GF-D8 (cell line): ENCODE measurements at regions not wholly inside any gene's neighbourhood (a gene's known extent, or its start where the extent isn't known, plus 50 kb on each side); places are given as distances from the start of the nearest gene placed in this dataset.

Source experiments
- DNase-seq: peaks from one replicate; lab custom pipeline; 2025; lab: John Stamatoyannopoulos, UW

DNA sequence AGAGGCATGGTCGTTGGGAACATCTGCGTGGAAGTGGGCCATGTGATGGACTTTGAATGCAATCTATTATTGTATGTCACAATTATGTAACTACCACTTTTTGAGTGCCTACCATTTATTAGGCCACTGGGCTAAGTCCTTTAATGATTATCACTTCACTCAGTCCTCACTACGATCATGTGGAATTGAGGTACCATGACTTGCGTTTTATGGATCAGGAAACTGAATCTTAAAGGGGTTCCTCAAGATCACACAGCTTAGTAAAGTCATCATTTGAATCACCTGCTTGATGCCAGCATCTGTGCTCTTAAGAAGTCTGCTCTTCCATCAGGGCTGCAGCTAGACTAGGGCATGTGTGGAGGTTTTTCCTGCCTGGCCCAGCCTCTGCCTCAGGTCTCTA, 136.7 kb downstream of the DAD1 start:
- DNase-seq: peak; percentile 21

DNA sequence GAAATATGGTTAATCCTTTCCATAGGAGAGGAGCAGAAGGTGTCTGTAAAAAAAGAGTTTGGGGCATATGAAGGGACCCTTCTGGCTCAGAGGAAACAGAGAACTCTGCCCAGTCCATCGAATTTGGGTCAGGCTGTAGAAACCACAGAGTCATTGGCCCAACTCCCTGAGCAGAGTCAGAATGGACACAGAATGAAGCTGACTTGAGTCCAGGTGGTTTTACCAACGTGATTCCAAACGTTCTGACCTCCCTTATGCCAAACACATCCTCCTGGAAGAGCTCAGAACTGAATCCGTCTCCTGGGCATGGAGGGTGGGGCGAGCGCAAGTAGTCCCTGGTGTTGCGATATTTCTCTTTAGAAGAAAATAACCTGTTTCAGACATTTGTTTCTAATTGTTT, 138.8 kb downstream of the DAD1 start:
- no peak for DNase-seq

DNA sequence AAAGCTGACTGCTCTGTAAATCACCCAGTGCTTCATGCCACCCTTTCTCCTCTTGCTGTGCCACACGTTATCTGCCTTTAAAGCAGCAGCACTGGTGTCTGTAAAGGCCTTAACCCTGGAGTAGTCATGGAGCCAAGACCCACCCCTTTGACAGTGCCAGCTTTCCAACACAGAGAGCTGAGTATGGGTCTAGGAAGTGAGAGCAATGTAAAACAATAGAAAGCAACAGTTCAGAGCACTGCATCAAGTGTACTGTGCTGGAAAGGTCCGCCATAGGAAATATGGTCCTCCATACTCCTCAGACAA, 139.5 kb downstream of the DAD1 start:
- DNase-seq: peak; percentile 37

DNA sequence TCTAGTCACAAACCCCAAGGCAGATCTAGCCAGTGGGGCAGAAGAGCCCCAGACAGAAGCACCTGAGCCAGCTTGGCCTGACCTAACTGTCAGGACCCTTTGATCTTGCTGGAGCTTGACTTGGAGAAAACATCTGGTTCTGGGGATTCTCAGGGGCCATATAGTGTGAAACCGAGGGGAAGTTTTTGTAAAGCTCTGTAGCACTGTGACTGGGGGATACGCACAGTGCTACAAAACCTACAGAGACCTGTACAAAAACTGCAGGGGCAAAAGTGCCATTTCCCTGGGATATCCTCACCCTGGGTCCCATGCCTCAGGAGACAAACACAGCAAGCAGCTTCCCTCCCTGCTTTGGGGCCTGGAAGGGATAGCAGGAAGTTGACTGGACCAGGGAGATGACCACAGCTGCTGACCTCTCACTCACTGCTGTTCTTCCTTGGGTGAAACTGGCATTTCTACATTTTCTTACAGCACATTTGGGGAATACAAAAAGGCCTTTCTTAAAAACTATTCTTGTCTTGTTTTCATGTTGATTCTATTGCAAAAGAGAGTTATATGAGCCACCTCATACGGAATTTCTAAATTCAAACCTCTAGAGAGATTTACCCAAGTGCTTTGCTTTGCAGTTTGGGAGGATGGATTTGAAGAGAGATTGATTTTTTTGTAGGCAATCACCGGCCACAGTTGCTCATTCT, 140.0 kb downstream of the DAD1 start:
- DNase-seq: peak; percentile 58

DNA sequence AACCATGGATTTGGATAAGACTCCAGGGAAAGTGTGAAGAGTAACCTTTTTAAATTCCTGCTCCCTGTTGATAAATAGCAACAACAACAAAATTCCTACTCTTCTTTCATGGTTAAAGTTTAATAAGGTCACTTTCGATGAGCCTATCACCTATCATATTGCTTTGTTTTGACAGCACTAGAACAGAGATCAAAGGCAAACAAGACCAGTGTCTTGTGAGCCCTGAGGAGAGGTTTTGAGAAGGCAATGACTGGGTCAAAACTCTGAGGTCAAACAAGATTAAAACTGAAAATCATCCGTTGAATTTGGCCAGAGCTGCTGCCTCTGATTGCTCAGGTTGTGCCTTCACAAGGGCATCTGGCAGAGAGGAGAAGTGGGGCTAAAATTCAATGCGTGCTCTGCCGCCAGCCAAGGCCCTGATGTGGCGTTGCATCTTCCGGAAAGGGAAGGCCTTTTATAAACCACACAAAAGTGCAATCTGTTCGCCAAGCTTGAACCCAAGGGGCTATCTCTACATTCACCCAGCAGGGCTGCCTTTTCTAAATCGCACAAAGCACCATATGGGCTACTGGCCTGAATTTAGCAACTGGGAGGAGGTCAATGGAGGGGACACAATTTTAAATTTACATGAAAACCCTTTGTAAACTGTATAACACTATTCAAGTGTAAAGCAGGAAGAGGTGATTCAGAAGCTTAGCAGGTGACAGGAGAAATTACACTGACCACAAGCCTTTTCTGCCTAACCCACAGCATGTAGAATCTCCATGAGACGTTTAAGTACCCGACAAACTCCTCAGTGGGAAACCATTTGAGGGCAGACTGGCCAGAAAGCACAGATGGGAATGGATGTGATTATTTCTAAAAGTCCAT, 140.8 kb downstream of the DAD1 start:
- DNase-seq: peak; percentile 92

DNA sequence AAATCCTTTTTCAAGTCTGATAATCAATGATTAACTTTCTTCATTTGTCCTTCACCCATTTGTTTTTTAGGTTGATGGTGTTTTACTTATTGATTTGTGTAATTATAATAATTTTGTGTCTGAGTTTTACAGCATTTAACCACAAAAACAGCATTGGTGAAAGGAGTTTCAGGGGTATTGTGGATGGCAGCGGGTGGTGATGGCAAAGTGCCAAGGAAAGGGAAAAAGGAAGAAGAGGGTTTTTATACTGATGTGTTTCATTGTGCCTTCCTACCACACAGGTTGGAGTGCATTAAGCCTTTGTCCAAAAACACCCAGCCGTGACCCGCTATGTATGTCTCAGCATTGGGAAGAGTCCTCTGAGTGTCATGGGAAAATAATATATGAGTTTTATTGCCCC, 150.3 kb downstream of the DAD1 start:
- DNase-seq: no peak

DNA sequence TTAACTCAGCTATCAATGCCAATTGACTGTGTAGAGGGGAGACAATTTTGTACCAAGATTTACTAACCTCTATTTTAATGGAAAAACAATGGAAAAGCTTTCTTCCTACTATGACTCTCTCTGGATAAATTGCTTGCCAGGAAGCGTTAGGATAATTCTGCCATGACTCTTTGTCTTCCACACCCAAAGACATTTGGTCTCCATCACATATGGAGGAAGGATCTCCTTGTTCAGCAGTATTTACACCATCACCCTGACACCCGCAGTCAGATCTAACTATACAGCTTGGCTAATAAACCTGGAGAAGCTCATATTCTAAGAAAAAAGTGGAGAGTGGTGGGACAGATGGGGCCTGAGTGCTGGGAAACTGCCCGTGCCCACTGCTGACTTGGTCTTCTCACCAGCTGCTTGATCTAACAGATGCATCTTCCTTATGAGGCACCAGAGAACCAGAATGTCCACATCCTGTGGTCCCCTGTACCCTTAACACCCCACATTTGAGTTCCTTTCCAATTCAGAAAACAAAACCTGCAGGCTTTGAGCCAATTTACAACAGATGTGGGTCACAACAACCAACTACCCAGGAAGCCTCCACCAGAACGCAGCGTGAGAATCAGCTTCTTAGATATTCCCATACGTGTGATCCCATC, 154.0 kb downstream of the DAD1 start:
- no peak for DNase-seq

DNA sequence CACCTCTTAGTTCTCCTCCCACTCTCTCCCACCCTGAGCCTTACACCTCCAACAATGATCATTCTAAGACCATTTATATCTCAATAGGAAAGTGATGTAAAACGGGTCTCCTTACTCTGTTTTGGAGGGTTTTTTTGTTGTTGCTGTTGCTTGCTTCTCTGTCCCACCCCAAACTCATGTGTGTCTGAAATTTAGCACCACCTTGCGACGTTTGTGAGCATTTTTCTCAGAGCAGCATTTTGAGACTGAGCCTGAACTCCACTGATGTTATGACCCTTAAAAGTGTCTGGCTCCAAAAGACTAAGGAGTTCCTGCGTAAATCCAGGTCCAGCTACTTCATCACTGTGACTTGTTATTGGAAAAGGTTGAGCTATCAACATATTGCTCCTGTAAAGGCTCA, 155.0 kb downstream of the DAD1 start:
- no peak for DNase-seq

DNA sequence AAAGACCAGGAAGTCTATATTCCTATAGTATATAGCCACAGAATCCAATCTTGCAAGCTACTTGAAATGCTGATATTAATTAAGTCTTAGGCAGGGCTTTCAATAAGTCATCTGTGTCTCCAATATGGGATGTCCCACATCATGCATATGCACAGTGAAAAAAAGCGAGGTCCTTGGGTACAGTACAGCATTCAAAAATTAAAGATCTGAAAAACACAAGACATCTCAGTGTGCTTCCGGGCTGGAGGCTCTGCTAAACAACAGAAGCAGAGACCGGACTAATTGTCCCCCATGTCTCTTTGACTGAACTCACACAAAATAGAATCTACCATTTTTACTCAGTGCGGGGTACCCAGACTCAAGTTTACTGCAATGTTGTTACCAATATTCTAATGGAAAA, 156.0 kb downstream of the DAD1 start:
- peak; percentile 50 for DNase-seq

DNA sequence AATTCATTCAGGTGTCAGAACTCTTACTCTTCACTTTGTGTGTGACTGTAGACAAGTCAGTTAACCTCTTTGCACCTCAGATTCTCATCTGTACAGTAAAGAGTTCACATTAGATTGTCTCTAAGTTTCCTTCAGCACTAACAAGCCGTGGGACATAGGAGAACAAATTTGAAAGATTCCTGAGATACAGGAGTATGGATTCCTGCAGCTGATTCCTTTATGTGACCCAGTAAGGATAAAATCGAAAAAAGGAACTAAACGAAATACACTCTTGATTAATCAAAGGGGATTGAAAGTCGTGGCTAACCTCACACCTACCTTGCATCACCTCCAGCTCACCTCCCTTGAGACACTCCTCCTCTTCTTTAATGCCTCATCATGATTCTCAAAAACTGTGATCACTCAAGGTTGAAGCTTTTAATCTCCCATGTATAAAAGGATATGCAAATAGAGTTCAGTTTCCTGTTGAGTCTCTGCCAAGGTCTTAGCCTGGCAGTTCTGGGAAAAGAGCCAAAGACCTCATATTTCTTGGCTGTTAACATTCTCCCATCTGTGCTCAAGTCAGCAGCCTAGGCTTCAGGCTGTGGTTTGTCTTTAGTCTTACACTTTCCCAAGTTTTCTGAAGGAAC, 156.6 kb downstream of the DAD1 start:
- DNase-seq: peak; percentile 97

DNA sequence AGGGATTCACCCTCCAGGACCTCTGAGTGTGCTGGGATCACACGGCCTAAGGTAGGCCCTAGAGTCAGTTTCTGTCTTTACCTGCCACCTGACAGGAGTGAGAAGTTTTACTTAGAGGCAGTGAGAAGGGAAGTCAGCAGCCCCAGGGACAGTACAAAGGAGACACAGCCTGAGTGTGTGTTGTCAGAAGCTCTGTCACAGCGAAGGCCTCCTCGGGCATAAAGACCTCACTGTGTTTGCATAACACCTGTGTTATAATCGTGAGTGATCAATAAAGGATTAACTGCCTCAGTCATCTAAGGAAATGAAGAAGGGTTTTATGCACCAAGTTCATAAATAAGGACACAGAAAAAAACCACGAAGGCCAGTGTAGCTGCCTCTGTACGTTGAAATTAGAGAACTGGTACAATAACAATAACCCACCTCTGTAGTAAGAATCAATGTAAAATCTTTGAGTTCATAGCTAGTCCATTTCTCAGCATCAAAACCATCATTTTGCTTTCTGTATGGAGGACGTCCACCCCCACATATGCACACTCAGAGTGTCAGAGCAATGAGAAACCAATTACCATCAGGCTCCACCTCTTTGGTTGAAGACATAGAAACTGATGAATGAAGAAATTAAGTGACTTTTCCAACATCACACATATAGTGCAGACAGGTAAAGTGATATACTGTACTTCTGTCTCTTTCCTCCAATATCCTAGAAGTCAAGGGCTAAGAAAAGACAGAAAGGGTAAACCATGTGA, 159.3 kb downstream of the DAD1 start:
- no peak for DNase-seq

DNA sequence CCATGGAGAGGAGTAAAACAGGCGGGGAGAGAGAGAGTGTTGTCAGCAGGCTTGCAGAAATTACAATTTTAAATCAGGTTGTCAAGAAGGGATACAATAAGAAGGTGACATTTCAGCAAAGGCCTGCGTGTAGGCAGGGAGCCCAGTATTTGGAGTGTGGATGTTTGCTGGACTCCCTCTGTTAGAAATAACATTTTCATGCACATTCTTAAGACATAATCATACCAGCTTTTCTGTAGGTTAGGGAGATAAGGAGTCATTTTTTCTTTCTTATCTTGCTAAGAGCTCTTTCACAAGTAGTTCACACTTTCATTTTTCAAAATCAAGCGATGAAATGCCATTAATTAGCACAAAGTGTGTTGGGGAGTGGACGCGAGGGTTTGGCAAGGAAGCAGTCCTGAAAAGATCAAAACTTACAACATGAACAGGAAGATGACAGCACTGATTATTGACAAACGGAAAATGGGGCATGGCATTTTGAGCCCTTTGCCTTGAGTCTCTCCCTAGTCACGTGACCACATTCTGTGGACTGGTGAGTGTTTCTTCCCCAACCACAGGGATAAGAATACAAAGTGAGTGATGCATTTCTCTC, 160.2 kb downstream of the DAD1 start:
- DNase-seq: peak; percentile 81

DNA sequence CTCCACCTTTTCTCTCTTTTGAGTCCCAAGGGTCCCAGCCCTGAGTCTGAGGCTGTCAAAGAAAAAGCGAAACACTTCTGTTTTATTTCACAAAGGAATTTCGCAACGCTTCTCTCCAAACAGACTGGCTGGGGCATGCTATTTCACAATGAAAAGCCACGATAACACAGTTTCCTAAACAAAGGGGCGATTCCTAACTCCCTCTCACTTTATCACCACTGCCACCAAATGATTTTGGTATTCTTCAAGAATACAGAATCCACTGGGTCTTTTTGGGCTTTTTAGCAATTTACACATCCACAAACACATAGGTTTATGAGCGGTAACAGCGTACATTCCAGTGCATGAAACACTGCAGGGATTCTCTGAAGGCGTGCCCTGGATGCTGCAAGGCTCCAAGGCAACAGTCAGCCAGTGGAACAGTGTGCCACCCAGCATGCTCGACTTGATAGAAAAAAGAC, 161.2 kb downstream of the DAD1 start:
- peak; percentile 97 for DNase-seq

DNA sequence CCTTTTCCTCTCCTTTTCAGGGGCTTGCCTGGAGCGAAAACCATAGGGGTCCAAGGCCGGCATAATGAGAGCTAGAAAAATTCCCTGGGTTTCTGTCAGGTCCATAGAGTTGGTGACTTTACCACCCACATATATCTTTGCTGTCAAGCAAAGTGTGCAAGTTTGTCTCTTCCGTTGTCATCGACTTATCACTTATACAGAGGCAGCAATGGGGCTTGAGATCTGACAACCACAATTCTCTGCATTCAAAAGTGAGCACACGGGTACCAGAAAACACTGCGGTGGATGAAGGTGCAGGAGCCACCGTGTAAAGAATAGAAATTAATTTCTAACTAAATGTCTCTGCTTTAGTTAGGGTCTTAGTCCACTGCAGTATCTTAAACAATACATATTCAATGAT, 162.3 kb downstream of the DAD1 start:
- DNase-seq: no peak

DNA sequence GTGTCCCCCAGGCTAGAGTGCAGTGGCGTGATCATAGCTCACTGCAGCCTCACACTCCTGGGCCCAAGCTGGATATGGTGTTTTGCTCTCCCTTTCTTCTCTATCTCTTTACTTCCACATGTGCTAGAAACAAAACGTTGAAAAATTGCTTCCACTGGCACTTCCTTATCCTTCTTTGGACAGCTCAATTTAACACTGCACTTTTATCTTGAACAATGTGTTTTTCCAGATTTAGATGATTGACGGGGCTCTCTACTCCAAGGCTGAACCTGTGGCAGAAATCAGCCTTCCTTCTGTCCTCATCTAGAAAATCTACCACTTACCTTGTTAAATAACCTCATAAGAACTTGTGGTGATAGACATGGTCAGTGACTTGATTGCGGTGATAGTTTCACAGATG, 165.1 kb downstream of the DAD1 start:
- DNase-seq: no peak

DNA sequence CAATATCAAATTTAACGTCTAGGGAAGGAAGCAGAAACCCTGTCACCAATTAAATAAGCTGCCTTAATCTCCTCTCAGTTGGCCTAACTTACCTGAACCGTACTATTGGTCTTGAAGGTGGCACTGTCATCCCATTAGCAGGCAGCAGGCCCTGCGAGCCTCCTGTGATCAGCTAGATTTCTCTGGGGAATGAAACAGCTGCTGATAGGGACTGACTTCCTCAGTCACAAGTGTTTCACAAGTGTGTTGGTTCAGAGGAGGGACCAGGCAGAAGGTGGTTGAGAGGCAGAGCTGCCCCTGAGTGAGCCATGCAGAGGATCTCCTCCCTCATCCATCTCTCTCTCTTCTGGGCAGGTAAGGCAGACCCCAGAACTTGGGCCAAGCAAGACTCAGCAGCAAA, 166.8 kb downstream of the DAD1 start:
- DNase-seq: peak; percentile 87

DNA sequence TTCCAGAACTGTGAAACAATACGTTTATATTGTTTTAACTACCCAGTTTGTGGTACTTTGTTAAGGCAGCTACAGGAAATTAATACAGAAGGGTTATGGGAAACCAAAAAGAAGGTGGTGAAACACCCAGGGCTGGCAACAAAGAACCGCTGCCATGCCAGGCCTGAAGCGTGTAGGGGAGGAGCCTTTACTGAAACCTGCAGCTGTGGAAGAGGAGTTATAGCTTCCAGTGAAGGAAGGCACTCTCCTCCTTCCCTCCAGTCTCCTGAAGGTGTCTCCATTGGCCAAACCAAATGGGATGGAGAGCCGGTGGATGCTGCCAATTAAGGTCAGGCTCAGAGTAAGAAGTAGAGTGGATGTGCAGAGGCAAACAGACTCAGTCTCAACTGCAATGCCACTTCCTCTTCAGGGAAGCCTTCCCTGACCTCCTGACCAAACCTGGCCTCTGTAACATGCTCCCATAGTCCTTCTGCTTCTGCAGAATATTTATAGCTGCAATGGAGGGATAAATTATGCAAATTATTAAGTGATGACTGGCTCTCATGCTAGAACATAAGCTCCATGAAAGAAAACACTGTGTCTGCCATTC, 168.3 kb downstream of the DAD1 start:
- peak; percentile 82 for DNase-seq

DNA sequence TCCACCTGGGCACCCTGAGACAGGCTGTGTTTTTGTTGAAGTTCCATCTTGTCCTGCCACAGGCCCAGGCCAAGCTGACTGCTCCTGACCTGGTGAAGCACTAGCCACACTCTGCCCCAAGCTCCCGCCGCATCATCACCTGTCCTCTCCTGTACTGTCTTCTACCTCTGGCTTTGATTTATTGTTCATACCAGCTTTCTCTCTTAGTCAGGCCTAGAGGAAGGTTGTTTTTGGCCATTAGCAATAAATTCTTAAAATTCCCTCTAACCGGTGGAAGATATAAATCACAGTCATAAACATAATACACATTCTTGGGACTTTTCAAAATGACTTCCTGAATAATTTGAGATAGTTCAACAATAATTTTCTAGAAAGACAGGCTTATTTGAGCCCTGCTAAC, 169.4 kb downstream of the DAD1 start:
- DNase-seq: no peak

DNA sequence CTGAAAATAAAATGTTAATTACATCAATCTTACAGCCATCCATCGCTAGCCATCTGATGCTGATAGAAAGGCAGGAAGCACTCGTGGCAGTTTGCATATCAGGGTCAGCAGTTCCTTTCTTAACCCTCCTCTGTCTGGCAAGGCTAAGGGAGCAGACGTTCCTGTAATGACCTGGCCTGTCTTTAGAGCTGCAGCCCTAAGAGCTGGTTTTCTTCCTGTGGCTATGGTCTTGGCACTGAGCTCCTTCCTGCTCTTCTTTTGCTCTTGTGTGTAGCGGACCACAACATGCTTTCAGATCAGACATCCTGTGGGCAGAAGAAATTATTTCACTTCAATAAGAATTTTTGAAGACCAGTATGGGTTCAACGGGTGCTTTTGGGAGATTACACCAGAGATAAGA, 170.4 kb downstream of the DAD1 start:
- peak; percentile 96 for DNase-seq

DNA sequence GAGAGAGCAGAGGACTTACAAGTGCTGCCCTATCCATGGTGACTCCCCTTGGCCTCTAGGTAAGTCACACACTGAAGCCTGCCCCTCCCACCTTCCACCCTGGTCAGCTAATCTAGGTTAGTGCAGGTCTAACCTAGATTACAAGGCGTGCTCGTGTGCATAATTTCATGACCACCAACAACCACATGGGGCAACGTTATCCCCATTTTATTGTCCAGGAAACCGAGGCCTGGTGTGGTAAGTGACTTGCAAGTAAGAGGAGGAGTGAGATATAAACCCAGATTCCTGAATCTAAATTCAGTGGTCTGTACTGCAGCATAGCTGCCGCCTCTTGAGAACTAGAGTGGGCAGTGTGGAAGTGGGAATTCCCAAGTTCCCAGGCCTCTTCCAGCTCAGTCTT, 171.1 kb downstream of the DAD1 start:
- DNase-seq: peak; percentile 79

DNA sequence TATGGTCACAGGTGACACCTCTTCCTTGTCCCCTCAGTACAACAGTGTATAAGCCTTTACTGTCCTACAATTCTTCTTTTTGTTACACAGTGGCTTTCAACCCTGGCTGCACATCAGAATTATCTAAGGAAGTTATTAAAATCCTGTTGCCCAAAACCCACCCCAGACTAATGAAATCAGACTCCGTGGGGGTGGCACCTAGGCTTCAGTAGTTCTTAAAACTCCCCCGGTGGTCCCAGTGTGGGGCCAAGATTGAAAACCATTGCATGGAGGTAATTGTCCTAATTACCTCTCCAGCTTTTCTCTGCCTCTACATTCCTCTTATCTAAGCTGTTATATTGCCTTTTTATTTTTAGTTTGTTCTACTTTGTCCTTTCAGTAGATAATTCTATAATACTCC, 172.8 kb downstream of the DAD1 start:
- DNase-seq: no peak
